Erythroblast (primary cell): ENCODE measurements at regions not wholly inside any gene's neighbourhood (a gene's known extent, or its start where the extent isn't known, plus 50 kb on each side); places are given as distances from the start of the nearest gene placed in this dataset.
A peak's percentile ranks its signal among the peaks of the same experiment; 100 is the strongest.

Source experiments
- DNase-seq, 2 experiments: peaks; one replicate each; lab custom pipeline; 2025; lab: John Stamatoyannopoulos, UW
- GATA1 ChIP-seq: IDR thresholded peaks from 2 replicates; pipeline ENCODE4 v1.6.1; 2011; ENCODE audit warnings: low read depth, mild to moderate bottlenecking, control low read depth, low read length, moderate library complexity
- POLR2A ChIP-seq: IDR thresholded peaks from 2 replicates; pipeline ENCODE4 v1.6.1; 2011; ENCODE audit warnings: mild to moderate bottlenecking, low read length

GRCh38 chr7:131753620-131754222, 197.3 kb upstream of the PODXL start:
- no peak for DNase-seq
- TF ChIP-seq POLR2A, result no peak
- TF ChIP-seq GATA1, result no peak

- DNase-seq, result no peak
- TF ChIP-seq POLR2A (no peak), GATA1 (no peak)
These were observed 191.3 kb upstream of the PODXL start for GRCh38 chr7:131747658-131748232.

- TF ChIP-seq GATA1 (no peak), POLR2A (no peak)
- peak; percentile 4 to 7 for DNase-seq
These were observed 189.2 kb upstream of the PODXL start for GRCh38 chr7:131745390-131746248.

- DNase-seq, result no peak
- TF ChIP-seq GATA1, result no peak
- no peak for TF ChIP-seq POLR2A
These were observed 185.0 kb upstream of the PODXL start for GRCh38 chr7:131741446-131741845.

GRCh38 chr7:131737746-131738465, 181.5 kb upstream of the PODXL start:
- TF ChIP-seq GATA1 (no peak), POLR2A (no peak)
- DNase-seq, result no peak

GRCh38 chr7:131735101-131735500, 178.7 kb upstream of the PODXL start:
- no peak for DNase-seq
- TF ChIP-seq POLR2A (no peak), GATA1 (no peak)

- DNase-seq, result no peak
- TF ChIP-seq POLR2A, result no peak
- no peak for TF ChIP-seq GATA1
These were observed 177.2 kb upstream of the PODXL start for GRCh38 chr7:131733604-131734003.

- no peak for DNase-seq
- TF ChIP-seq GATA1 (no peak), POLR2A (no peak)
These were observed 170.8 kb upstream of the PODXL start for GRCh38 chr7:131727189-131727588.

- no peak for DNase-seq
- TF ChIP-seq POLR2A (no peak), GATA1 (no peak)
These were observed 170.3 kb upstream of the PODXL start for GRCh38 chr7:131726686-131727085.

GRCh38 chr7:131726031-131726430, 169.6 kb upstream of the PODXL start:
- no peak for TF ChIP-seq POLR2A
- TF ChIP-seq GATA1, result no peak
- DNase-seq, result no peak

GRCh38 chr7:131724776-131725345, 168.4 kb upstream of the PODXL start:
- DNase-seq, result no peak
- no peak for TF ChIP-seq POLR2A
- TF ChIP-seq GATA1, result no peak

- TF ChIP-seq GATA1, result no peak
- TF ChIP-seq POLR2A, result no peak
- no peak for DNase-seq
These were observed 167.5 kb upstream of the PODXL start for GRCh38 chr7:131723926-131724325.

- TF ChIP-seq GATA1 (no peak), POLR2A (no peak)
- DNase-seq, result no peak
These were observed 165.9 kb upstream of the PODXL start for GRCh38 chr7:131722371-131722770.

GRCh38 chr7:131721660-131722059, 165.2 kb upstream of the PODXL start:
- no peak for DNase-seq
- TF ChIP-seq GATA1, result no peak
- no peak for TF ChIP-seq POLR2A
